ENCODE measurements at regions not wholly inside any gene's neighbourhood (a gene's known extent, or its start where the extent isn't known, plus 50 kb on each side); places are given as distances from the start of the nearest gene placed in this dataset.

GRCh38 chr16:27704252-27704651 is 154.3 kb downstream of the KATNIP start:
- TF ChIP-seq CTCF (IDR thresholded peaks at IDR 0.05; ENCODE audit: extremely low read depth, missing control alignments): no peak
- no peak for DNase-seq (ENCODE audit: low spot score)

GRCh38 chr16:27706156-27706865 is 156.4 kb downstream of the KATNIP start:
- no peak for DNase-seq (ENCODE audit: low spot score)
- TF ChIP-seq CTCF (IDR thresholded peaks at IDR 0.05; ENCODE audit: extremely low read depth, missing control alignments): no peak

GRCh38 chr16:27706866-27707685 is 157.1 kb downstream of the KATNIP start:
- no peak for DNase-seq (ENCODE audit: low spot score)
- no peak for TF ChIP-seq CTCF (IDR thresholded peaks at IDR 0.05; ENCODE audit: extremely low read depth, missing control alignments)

- no peak for TF ChIP-seq CTCF (IDR thresholded peaks at IDR 0.05; ENCODE audit: extremely low read depth, missing control alignments)
- DNase-seq (ENCODE audit: low spot score): no peak
Observed at GRCh38 chr16:27708651-27709050, 158.7 kb downstream of the KATNIP start.

- DNase-seq (ENCODE audit: low spot score): no peak
- no peak for TF ChIP-seq CTCF (IDR thresholded peaks at IDR 0.05; ENCODE audit: extremely low read depth, missing control alignments)
Observed at GRCh38 chr16:27712251-27712711, 162.3 kb downstream of the KATNIP start.

- TF ChIP-seq CTCF (IDR thresholded peaks at IDR 0.05; ENCODE audit: extremely low read depth, missing control alignments): no peak
- no peak for DNase-seq (ENCODE audit: low spot score)
Observed at GRCh38 chr16:27717726-27718125, 167.8 kb downstream of the KATNIP start.
